GM23338 (cell line): ENCODE measurements at regions not wholly inside any gene's neighbourhood (a gene's known extent, or its start where the extent isn't known, plus 50 kb on each side); places are given as distances from the start of the nearest gene placed in this dataset.
A peak's percentile ranks its signal among the peaks of the same experiment; 100 is the strongest.

Experiments used
- ATAC-seq: fragments of 200-7000 bp; cut with Tn5 transposase; 3 replicates; pipeline ENCODE4 v1.9.1; 2020
- DNase-seq: peaks from one replicate; pipeline ENCODE4 v3.0.0-alpha.2; 2015; ENCODE audit warnings: low spot score
- H2AFZ ChIP-seq: fragments of 200-600 bp; sonication (generic); 2 replicates; pipeline ENCODE4 v1.8.0; 2016; ENCODE audit warnings: antibody characterized with exemption, mild to moderate bottlenecking, moderate library complexity
- H3F3A ChIP-seq: fragments of 200-600 bp; sonication (generic); replicated peaks from 2 replicates; pipeline ENCODE4 v1.8.0; 2017; ENCODE audit warnings: antibody characterized with exemption, mixed run types, low read depth
- H3K27ac ChIP-seq: fragments of 200-600 bp; sonication (generic); 2 replicates; pipeline ENCODE4 v1.6.1; 2016; ENCODE audit warnings: low read depth
- H3K27me3 ChIP-seq: fragments of 200-600 bp; sonication (generic); 2 replicates; pipeline ENCODE4 v1.8.0; 2016; ENCODE audit warnings: mild to moderate bottlenecking, mixed run types, moderate library complexity; ENCODE audit not compliant: insufficient read depth
- H3K36me3 ChIP-seq: fragments of 200-600 bp; sonication (generic); 2 replicates; pipeline ENCODE4 v1.8.0; 2016; ENCODE audit warnings: mild to moderate bottlenecking; ENCODE audit not compliant: insufficient read depth
- H3K4me1 ChIP-seq: fragments of 200-600 bp; sonication (generic); 2 replicates; pipeline ENCODE4 v1.8.0; 2016; ENCODE audit warnings: mild to moderate bottlenecking, moderate library complexity; ENCODE audit not compliant: insufficient read depth
- H3K4me2 ChIP-seq: fragments of 200-600 bp; sonication (generic); 2 replicates; pipeline ENCODE4 v1.7.1; 2017; ENCODE audit warnings: mixed run types
- H3K4me3 ChIP-seq: fragments of 200-600 bp; sonication (generic); 2 replicates; pipeline ENCODE4 v1.6.1; 2016; ENCODE audit warnings: mixed run types
- H3K79me2 ChIP-seq: fragments of 200-600 bp; sonication (generic); replicated peaks from 2 replicates; pipeline ENCODE4 v1.8.0; 2017; ENCODE audit warnings: mild to moderate bottlenecking; ENCODE audit not compliant: insufficient read depth
- H3K9me2 ChIP-seq: fragments of 200-600 bp; sonication (generic); 2 replicates; pipeline ENCODE4 v1.8.0; 2017; ENCODE audit not compliant: insufficient read depth
- H4K20me1 ChIP-seq: fragments of 200-600 bp; sonication (generic); replicated peaks from 2 replicates; pipeline ENCODE4 v1.8.0; 2017; ENCODE audit warnings: mild to moderate bottlenecking; ENCODE audit not compliant: insufficient read depth
- H3K27ac Mint-ChIP-seq: 2 replicates; pipeline ENCODE4 v1.8.0; 2020; ENCODE audit warnings: inconsistent platforms, mild to moderate bottlenecking, moderate library complexity, mixed read lengths
- H3K27me3 Mint-ChIP-seq: 3 replicates; pipeline ENCODE4 v1.8.0; 2022; ENCODE audit warnings: low read depth, mild to moderate bottlenecking, moderate library complexity, mixed read lengths, inconsistent platforms; ENCODE audit not compliant: insufficient read depth, poor library complexity
- H3K36me3 Mint-ChIP-seq: 3 replicates; pipeline ENCODE4 v1.8.0; 2021; ENCODE audit warnings: low read depth, mild to moderate bottlenecking, inconsistent platforms, moderate library complexity, mixed read lengths
- H3K4me1 Mint-ChIP-seq: 3 replicates; pipeline ENCODE4 v1.8.0; 2020; ENCODE audit warnings: mild to moderate bottlenecking, inconsistent platforms, mixed read lengths
- H3K4me3 Mint-ChIP-seq: 3 replicates; pipeline ENCODE4 v1.8.0; 2021; ENCODE audit warnings: moderate library complexity, mild to moderate bottlenecking, inconsistent platforms, mixed read lengths
- H3K9me3 Mint-ChIP-seq: 3 replicates; pipeline ENCODE4 v1.8.0; 2020; ENCODE audit warnings: moderate library complexity, mild to moderate bottlenecking, inconsistent platforms, mixed read lengths
- CREB1 ChIP-seq: fragments of 250-450 bp; sonication (Bioruptor Pico); IDR thresholded peaks from 2 replicates; pipeline ENCODE4 v1.5.0; 2020; ENCODE audit warnings: low read depth, mild to moderate bottlenecking, moderate library complexity
- CTCF ChIP-seq, 2 experiments: fragments of 200-600 bp in 1 of 2; sonication (generic) in 1 of 2; conservative IDR thresholded peaks; 2 replicates each; pipeline versions ENCODE4 v1.5.1 to v1.6.1; 2016 to 2017; ENCODE audit warnings: antibody characterized with exemption in 2 of 2, low read depth in 2 of 2, mild to moderate bottlenecking in 2 of 2, moderate library complexity in 1 of 2
- ETS1 ChIP-seq: IDR thresholded peaks from 2 replicates; pipeline ENCODE4 v1.6.1; 2016; ENCODE audit warnings: antibody characterized with exemption
- EZH2 ChIP-seq: fragments of 200-600 bp; sonication (generic); IDR thresholded peaks from one replicate; pipeline ENCODE4 v1.8.0; 2017; ENCODE audit warnings: antibody characterized with exemption, mild to moderate bottlenecking, low read depth; ENCODE audit not compliant: unreplicated experiment
- EZH2phosphoT487 ChIP-seq: fragments of 200-600 bp; sonication (generic); IDR thresholded peaks from one replicate; pipeline ENCODE4 v1.8.1; 2018; ENCODE audit warnings: antibody characterized with exemption; ENCODE audit not compliant: unreplicated experiment
- JUNB ChIP-seq: IDR thresholded peaks from one replicate; pipeline ENCODE4 v1.6.1; 2016; ENCODE audit warnings: antibody characterized with exemption; ENCODE audit not compliant: unreplicated experiment
- NANOG ChIP-seq: IDR thresholded peaks from 2 replicates; pipeline ENCODE4 v1.6.1; 2016; ENCODE audit warnings: antibody characterized with exemption, borderline replicate concordance
- POLR2AphosphoS5 ChIP-seq: IDR thresholded peaks from 2 replicates; pipeline ENCODE4 v1.6.1; 2016; ENCODE audit warnings: antibody characterized with exemption, low read depth
- REST ChIP-seq: IDR thresholded peaks from one replicate; pipeline ENCODE4 v1.6.1; 2018; ENCODE audit warnings: antibody characterized with exemption; ENCODE audit not compliant: unreplicated experiment
- STAT1 ChIP-seq: IDR thresholded peaks from one replicate; pipeline ENCODE4 v1.6.1; 2016; ENCODE audit warnings: antibody characterized with exemption; ENCODE audit not compliant: unreplicated experiment
- ZNF114 ChIP-seq: fragments of 250-450 bp; sonication (Bioruptor Pico); IDR thresholded peaks from 2 replicates; pipeline ENCODE4 v1.5.0; 2020; ENCODE audit warnings: mild to moderate bottlenecking, moderate library complexity
- ZNF331 ChIP-seq: fragments of 250-450 bp; sonication (Bioruptor Pico); IDR thresholded peaks from 2 replicates; pipeline ENCODE4 v1.5.0; 2020; ENCODE audit warnings: low read depth, mild to moderate bottlenecking, moderate library complexity
- ZNF462 ChIP-seq: fragments of 250-450 bp; sonication (Bioruptor Pico); IDR thresholded peaks from 2 replicates; pipeline ENCODE4 v1.5.0; 2020; ENCODE audit warnings: mild to moderate bottlenecking, moderate library complexity

- Histone ChIP-seq H3K79me2 (no peaks in the 10 kb centered on the region), H3K9me2 (no peaks in the 10 kb centered on the region), H3K4me3 (no peak overlapping the region), H2AFZ (0 out of 2 replicates have a peak overlapping the region, but pooled peaks have one; percentile 47), H3F3A (no peaks in the 10 kb centered on the region), H3K4me1 (no peaks in the 10 kb centered on the region), H3K4me2 (no peak overlapping the region), H3K27me3 (no peaks in the 10 kb centered on the region), H3K27ac (no peak overlapping the region), H3K36me3 (no peaks in the 10 kb centered on the region), H4K20me1 (no peaks in the 10 kb centered on the region)
- H3K4me3 Mint-ChIP-seq = no peak overlapping the region
- DNase-seq (no peak), ATAC-seq (no peak)
- H3K27ac Mint-ChIP-seq = no peak overlapping the region
- H3K36me3 Mint-ChIP-seq = no peaks in the 10 kb centered on the region
- no peaks in the 10 kb centered on the region for H3K27me3 Mint-ChIP-seq
- no peaks in the 10 kb centered on the region for H3K9me3 Mint-ChIP-seq
- no peak for TF ChIP-seq ETS1
- TF ChIP-seq EZH2phosphoT487 = no peak
- no peak for TF ChIP-seq REST
- TF ChIP-seq STAT1 = no peak
- no peak for TF ChIP-seq EZH2
- no peak for TF ChIP-seq ZNF114 (CRISPR knock-in tag)
- no peak for TF ChIP-seq CTCF (conservative IDR thresholded peaks at IDR 0.05; ENCODE audit: low read depth in 2 of 2)
- TF ChIP-seq JUNB = no peak
- TF ChIP-seq CREB1 = no peak
- no peak for TF ChIP-seq ZNF462
- no peak for TF ChIP-seq ZNF331 (CRISPR knock-in tag)
- TF ChIP-seq NANOG = no peak
- no peak for TF ChIP-seq POLR2AphosphoS5
- H3K4me1 Mint-ChIP-seq = no peaks in the 10 kb centered on the region
Observed at GRCh38 chr4:22203711-22204011, 255.1 kb upstream of the KCNIP4 start.
